ENCODE measurements at regions not wholly inside any gene's neighbourhood (a gene's known extent, or its start where the extent isn't known, plus 50 kb on each side); places are given as distances from the start of the nearest gene placed in this dataset.

DNA sequence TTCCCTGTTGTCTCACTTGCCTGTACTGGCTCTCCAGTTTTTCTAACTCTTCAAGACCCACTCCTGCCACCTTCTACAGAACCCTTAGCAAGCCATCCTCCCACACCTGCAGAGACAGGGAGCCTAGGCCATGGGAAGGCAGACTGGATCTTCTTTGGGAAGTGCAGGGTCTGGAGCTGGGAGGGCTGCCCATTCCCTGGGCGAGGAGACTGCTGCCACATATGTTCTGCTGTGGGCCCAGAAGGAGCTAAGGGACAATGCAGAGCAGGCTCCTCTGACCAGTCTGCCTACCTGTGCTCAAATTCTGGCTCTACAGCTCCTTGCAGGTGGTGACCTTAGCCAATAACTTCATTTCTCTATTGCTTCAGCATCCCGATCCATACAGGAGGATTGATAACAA, 152.1 kb upstream of the CELF4 start:
- TF ChIP-seq, protein P1, sequence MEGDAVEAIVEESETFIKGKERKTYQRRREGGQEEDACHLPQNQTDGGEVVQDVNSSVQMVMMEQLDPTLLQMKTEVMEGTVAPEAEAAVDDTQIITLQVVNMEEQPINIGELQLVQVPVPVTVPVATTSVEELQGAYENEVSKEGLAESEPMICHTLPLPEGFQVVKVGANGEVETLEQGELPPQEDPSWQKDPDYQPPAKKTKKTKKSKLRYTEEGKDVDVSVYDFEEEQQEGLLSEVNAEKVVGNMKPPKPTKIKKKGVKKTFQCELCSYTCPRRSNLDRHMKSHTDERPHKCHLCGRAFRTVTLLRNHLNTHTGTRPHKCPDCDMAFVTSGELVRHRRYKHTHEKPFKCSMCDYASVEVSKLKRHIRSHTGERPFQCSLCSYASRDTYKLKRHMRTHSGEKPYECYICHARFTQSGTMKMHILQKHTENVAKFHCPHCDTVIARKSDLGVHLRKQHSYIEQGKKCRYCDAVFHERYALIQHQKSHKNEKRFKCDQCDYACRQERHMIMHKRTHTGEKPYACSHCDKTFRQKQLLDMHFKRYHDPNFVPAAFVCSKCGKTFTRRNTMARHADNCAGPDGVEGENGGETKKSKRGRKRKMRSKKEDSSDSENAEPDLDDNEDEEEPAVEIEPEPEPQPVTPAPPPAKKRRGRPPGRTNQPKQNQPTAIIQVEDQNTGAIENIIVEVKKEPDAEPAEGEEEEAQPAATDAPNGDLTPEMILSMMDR (conservative IDR thresholded peaks at IDR 0.05 in 1 of 2, IDR thresholded peaks at IDR 0.05 in 1 of 2; ENCODE audit: extremely low read depth in 1 of 2, insufficient read depth in 1 of 2, low read depth in 1 of 2, low read length in 2 of 2) = no peak
- no peak for TF ChIP-seq EZH2 (IDR thresholded peaks at IDR 0.05; ENCODE audit: borderline replicate concordance, low read length)
